Activated CD8-positive, alpha-beta T cell treated with anti-CD3 and anti-CD28 coated beads, Interleukin-2, amount 10 ng/mL, durations not matched to agents 7 days and 5 days (primary cell): ENCODE measurements at regions not wholly inside any gene's neighbourhood (a gene's known extent, or its start where the extent isn't known, plus 50 kb on each side); places are given as distances from the start of the nearest gene placed in this dataset.
"Not testable (repeated sequence)": the region's sequence is repeated elsewhere in the genome, so short reads cannot be mapped to it uniquely, and the experiment has no call there.

Experiments
- ATAC-seq: fragments of 150-1000 bp; cut with Tn5 transposase; one replicate; pipeline ENCODE4 v1.10.0; 2021; ENCODE audit warnings: moderate library complexity
- CTCF ChIA-PET: fragments of 350-600 bp; sonication (Branson Sonifier 250); formaldehyde crosslinking; loops from one replicate; lab custom pipeline; 2021; ENCODE audit warnings: antibody characterized with exemption; lab: Charles Lee
- POLR2A ChIA-PET: fragments of 350-600 bp; sonication (Branson Sonifier 250); formaldehyde crosslinking; loops from one replicate; lab custom pipeline; 2021; ENCODE audit warnings: antibody characterized with exemption; lab: Charles Lee
- DNase-seq: peaks from one replicate; pipeline ENCODE4 v3.0.0-alpha.2; 2020
- H3K27ac Mint-ChIP-seq: one replicate; pipeline ENCODE4 v1.8.0; 2021; ENCODE audit warnings: mild to moderate bottlenecking, mixed read lengths
- H3K27me3 Mint-ChIP-seq: one replicate; pipeline ENCODE4 v1.8.0; 2021; ENCODE audit warnings: low read depth, mixed read lengths
- H3K36me3 Mint-ChIP-seq: one replicate; pipeline ENCODE4 v1.8.0; 2021; ENCODE audit warnings: low read depth, mixed read lengths
- H3K4me1 Mint-ChIP-seq: one replicate; pipeline ENCODE4 v1.8.0; 2021; ENCODE audit warnings: low read depth, mixed read lengths
- H3K4me3 Mint-ChIP-seq: one replicate; pipeline ENCODE4 v1.8.0; 2021; ENCODE audit warnings: mild to moderate bottlenecking, mixed read lengths
- H3K9me3 Mint-ChIP-seq: one replicate; pipeline ENCODE4 v1.8.0; 2022; ENCODE audit warnings: mixed read lengths; ENCODE audit not compliant: insufficient read depth

GRCh38 chr20:60768216-60768615, 483.8 kb upstream of the CDH4 start:
- no peak for ATAC-seq
- Mint-ChIP-seq H3K36me3 (no peaks in the 10 kb centered on the region), H3K9me3 (no peaks in the 10 kb centered on the region), H3K27me3 (no peaks in the 10 kb centered on the region), H3K4me1 (no peaks in the 10 kb centered on the region), H3K4me3 (no peak overlapping the region), H3K27ac (no peak overlapping the region)
- DNase-seq, result no peak
- ChIA-PET CTCF (no interaction called here), POLR2A (no interaction called here)

GRCh38 chr20:60780388-60781025, 471.6 kb upstream of the CDH4 start:
- H3K4me1 Mint-ChIP-seq, result no peaks in the 10 kb centered on the region
- no peak for DNase-seq
- POLR2A ChIA-PET, result no interaction called here
- CTCF ChIA-PET, result no interaction called here
- no peak overlapping the region for H3K27ac Mint-ChIP-seq
- H3K4me3 Mint-ChIP-seq, result no peak overlapping the region
- H3K9me3 Mint-ChIP-seq, result no peaks in the 10 kb centered on the region
- no peaks in the 10 kb centered on the region for H3K36me3 Mint-ChIP-seq
- no peak for ATAC-seq
- H3K27me3 Mint-ChIP-seq, result no peaks in the 10 kb centered on the region

- H3K36me3 Mint-ChIP-seq, result no peaks in the 10 kb centered on the region
- H3K9me3 Mint-ChIP-seq, result no peaks in the 10 kb centered on the region
- H3K4me1 Mint-ChIP-seq, result no peaks in the 10 kb centered on the region
- ATAC-seq (no peak), DNase-seq (no peak)
- POLR2A ChIA-PET, result no interaction called here
- H3K4me3 Mint-ChIP-seq, result no peak overlapping the region
- CTCF ChIA-PET, result no interaction called here
- no peaks in the 10 kb centered on the region for H3K27me3 Mint-ChIP-seq
- no peak overlapping the region for H3K27ac Mint-ChIP-seq
Observed at GRCh38 chr20:60782959-60783625, 469.0 kb upstream of the CDH4 start.

GRCh38 chr20:60785301-60785700, 466.8 kb upstream of the CDH4 start:
- no peak for ATAC-seq
- no peak overlapping the region for H3K27ac Mint-ChIP-seq
- CTCF ChIA-PET, result no interaction called here

GRCh38 chr20:60785785-60786184, 466.3 kb upstream of the CDH4 start:
- Mint-ChIP-seq H3K4me1 (no peaks in the 10 kb centered on the region), H3K36me3 (no peaks in the 10 kb centered on the region), H3K27me3 (no peaks in the 10 kb centered on the region), H3K4me3 (no peak overlapping the region), H3K27ac (no peak overlapping the region), H3K9me3 (no peaks in the 10 kb centered on the region)
- DNase-seq (no peak), ATAC-seq (no peak)
- CTCF ChIA-PET, result no interaction called here
- POLR2A ChIA-PET, result no interaction called here

More at GRCh38 chr20:60785301-60785700, 466.8 kb upstream of the CDH4 start:
- DNase-seq, result no peak
- Mint-ChIP-seq H3K27me3 (no peaks in the 10 kb centered on the region), H3K36me3 (no peaks in the 10 kb centered on the region), H3K4me1 (no peaks in the 10 kb centered on the region), H3K9me3 (no peaks in the 10 kb centered on the region), H3K4me3 (no peak overlapping the region)
- POLR2A ChIA-PET, result no interaction called here

GRCh38 chr20:60786686-60787217, 465.3 kb upstream of the CDH4 start:
- ChIA-PET POLR2A (no interaction called here), CTCF (no interaction called here)
- Mint-ChIP-seq H3K4me1 (no peaks in the 10 kb centered on the region), H3K36me3 (no peaks in the 10 kb centered on the region), H3K27me3 (no peaks in the 10 kb centered on the region), H3K27ac (no peak overlapping the region), H3K4me3 (no peak overlapping the region), H3K9me3 (no peaks in the 10 kb centered on the region)
- ATAC-seq, result no peak
- no peak for DNase-seq

- no peaks in the 10 kb centered on the region for H3K4me1 Mint-ChIP-seq
- ChIA-PET POLR2A (no interaction called here), CTCF (no interaction called here)
- DNase-seq (no peak), ATAC-seq (no peak)
- H3K27me3 Mint-ChIP-seq, result no peaks in the 10 kb centered on the region
- H3K4me3 Mint-ChIP-seq, result no peak overlapping the region
- H3K9me3 Mint-ChIP-seq, result no peaks in the 10 kb centered on the region
- H3K36me3 Mint-ChIP-seq, result no peaks in the 10 kb centered on the region
- H3K27ac Mint-ChIP-seq, result no peak overlapping the region
Observed at GRCh38 chr20:60787276-60787675, 464.8 kb upstream of the CDH4 start.

- no peak overlapping the region for H3K4me3 Mint-ChIP-seq
- no peaks in the 10 kb centered on the region for H3K4me1 Mint-ChIP-seq
- no peak overlapping the region for H3K27ac Mint-ChIP-seq
- ChIA-PET CTCF (no interaction called here), POLR2A (no interaction called here)
- H3K36me3 Mint-ChIP-seq, result no peaks in the 10 kb centered on the region
- DNase-seq (no peak), ATAC-seq (no peak)
- no peaks in the 10 kb centered on the region for H3K27me3 Mint-ChIP-seq
- no peaks in the 10 kb centered on the region for H3K9me3 Mint-ChIP-seq
Observed at GRCh38 chr20:60788070-60788469, 464.0 kb upstream of the CDH4 start.

- no peaks in the 10 kb centered on the region for H3K4me1 Mint-ChIP-seq
- DNase-seq (no peak), ATAC-seq (no peak)
- no peaks in the 10 kb centered on the region for H3K27me3 Mint-ChIP-seq
- POLR2A ChIA-PET, result no interaction called here
- no peak overlapping the region for H3K27ac Mint-ChIP-seq
- CTCF ChIA-PET, result no interaction called here
- no peaks in the 10 kb centered on the region for H3K36me3 Mint-ChIP-seq
- H3K4me3 Mint-ChIP-seq, result no peak overlapping the region
- H3K9me3 Mint-ChIP-seq, result no peaks in the 10 kb centered on the region
Observed at GRCh38 chr20:60789399-60789798, 462.7 kb upstream of the CDH4 start.

GRCh38 chr20:60790339-60790738, 461.7 kb upstream of the CDH4 start:
- H3K27me3 Mint-ChIP-seq, DNase-seq, ATAC-seq, H3K4me3 Mint-ChIP-seq, H3K36me3 Mint-ChIP-seq, H3K4me1 Mint-ChIP-seq, H3K27ac Mint-ChIP-seq, POLR2A ChIA-PET, H3K9me3 Mint-ChIP-seq, CTCF ChIA-PET: not testable (repeated sequence)

GRCh38 chr20:60791823-60792222, 460.2 kb upstream of the CDH4 start:
- ChIA-PET POLR2A (no interaction called here), CTCF (no interaction called here)
- no peak overlapping the region for H3K27ac Mint-ChIP-seq
- H3K4me1 Mint-ChIP-seq, result no peaks in the 10 kb centered on the region
- H3K27me3 Mint-ChIP-seq, result no peaks in the 10 kb centered on the region
- no peaks in the 10 kb centered on the region for H3K9me3 Mint-ChIP-seq
- no peaks in the 10 kb centered on the region for H3K36me3 Mint-ChIP-seq
- ATAC-seq (no peak), DNase-seq (no peak)
- no peak overlapping the region for H3K4me3 Mint-ChIP-seq

GRCh38 chr20:60792941-60793340, 459.1 kb upstream of the CDH4 start:
- ATAC-seq (no peak), DNase-seq (no peak)
- Mint-ChIP-seq H3K36me3 (no peaks in the 10 kb centered on the region), H3K27me3 (no peaks in the 10 kb centered on the region), H3K4me3 (no peak overlapping the region), H3K9me3 (no peaks in the 10 kb centered on the region), H3K27ac (no peak overlapping the region), H3K4me1 (no peaks in the 10 kb centered on the region)
- ChIA-PET CTCF (no interaction called here), POLR2A (no interaction called here)
